ENCODE measurements at regions not wholly inside any gene's neighbourhood (a gene's known extent, or its start where the extent isn't known, plus 50 kb on each side); places are given as distances from the start of the nearest gene placed in this dataset.

DNA sequence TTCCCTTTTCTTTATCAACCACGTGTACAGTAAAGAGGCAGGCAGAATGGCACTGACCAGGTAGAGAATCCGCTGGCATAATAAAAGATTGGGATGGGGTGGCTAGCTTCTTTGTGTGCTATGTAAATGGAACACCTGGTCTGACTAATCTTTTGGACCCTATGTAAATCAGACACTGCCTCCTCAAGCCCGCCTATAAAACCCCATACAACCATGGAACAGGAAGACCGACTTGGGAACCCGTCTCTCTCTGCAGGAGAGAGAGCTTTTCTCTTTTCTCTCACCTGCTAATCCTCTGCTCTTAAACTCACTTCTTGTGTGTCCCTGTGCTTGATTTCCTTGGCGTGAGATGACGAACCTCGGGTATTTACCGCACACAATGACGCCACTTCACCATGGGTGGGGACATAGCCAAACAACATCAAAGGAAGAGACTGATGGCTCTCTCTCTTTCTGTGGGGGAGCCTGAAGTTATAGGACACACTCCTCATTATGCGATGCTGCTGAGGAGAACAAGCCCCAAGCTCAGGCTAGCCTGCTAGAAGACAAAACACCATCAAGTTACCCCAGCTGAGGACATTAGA is 94.2 kb downstream of the ARL5B start:
- no peak overlapping the region for H3K27ac ChIP-seq
- TF ChIP-seq POLR2A (IDR thresholded peaks at IDR 0.05) (no peak), POLR2AphosphoS5 (IDR thresholded peaks at IDR 0.05; ENCODE audit: insufficient read depth in 1 of 2, low read depth in 1 of 2) (no peak)
- TF ChIP-seq, protein P1, sequence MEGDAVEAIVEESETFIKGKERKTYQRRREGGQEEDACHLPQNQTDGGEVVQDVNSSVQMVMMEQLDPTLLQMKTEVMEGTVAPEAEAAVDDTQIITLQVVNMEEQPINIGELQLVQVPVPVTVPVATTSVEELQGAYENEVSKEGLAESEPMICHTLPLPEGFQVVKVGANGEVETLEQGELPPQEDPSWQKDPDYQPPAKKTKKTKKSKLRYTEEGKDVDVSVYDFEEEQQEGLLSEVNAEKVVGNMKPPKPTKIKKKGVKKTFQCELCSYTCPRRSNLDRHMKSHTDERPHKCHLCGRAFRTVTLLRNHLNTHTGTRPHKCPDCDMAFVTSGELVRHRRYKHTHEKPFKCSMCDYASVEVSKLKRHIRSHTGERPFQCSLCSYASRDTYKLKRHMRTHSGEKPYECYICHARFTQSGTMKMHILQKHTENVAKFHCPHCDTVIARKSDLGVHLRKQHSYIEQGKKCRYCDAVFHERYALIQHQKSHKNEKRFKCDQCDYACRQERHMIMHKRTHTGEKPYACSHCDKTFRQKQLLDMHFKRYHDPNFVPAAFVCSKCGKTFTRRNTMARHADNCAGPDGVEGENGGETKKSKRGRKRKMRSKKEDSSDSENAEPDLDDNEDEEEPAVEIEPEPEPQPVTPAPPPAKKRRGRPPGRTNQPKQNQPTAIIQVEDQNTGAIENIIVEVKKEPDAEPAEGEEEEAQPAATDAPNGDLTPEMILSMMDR (IDR thresholded peaks at IDR 0.05), result no peak
- no peak overlapping the region for H3K4me3 ChIP-seq
- intact Hi-C loops (cut with DNase I), result no loop called here
- no peak for DNase-seq (ENCODE audit: extremely low spot score in 2 of 2)
- H3K27me3 ChIP-seq, result no peaks in the 10 kb centered on the region
- no peaks in the 10 kb centered on the region for H3K9me3 ChIP-seq
- no peaks in the 10 kb centered on the region for H3K36me3 ChIP-seq
- H3K4me1 ChIP-seq, result no peaks in the 10 kb centered on the region

- H3K4me3 ChIP-seq, result no peak overlapping the region
- H3K36me3 ChIP-seq, result no peaks in the 10 kb centered on the region
- intact Hi-C loops (cut with DNase I), result no loop called here
- DNase-seq (ENCODE audit: extremely low spot score in 2 of 2), result no peak
- no peaks in the 10 kb centered on the region for H3K27me3 ChIP-seq
- H3K27ac ChIP-seq, result no peak overlapping the region
- H3K4me1 ChIP-seq, result no peaks in the 10 kb centered on the region
- no peaks in the 10 kb centered on the region for H3K9me3 ChIP-seq
- TF ChIP-seq POLR2AphosphoS5 (IDR thresholded peaks at IDR 0.05; ENCODE audit: insufficient read depth in 1 of 2, low read depth in 1 of 2), result no peak
- TF ChIP-seq, protein P1 (IDR thresholded peaks at IDR 0.05), result no peak
- TF ChIP-seq POLR2A (IDR thresholded peaks at IDR 0.05), result no peak
These were observed 100.3 kb downstream of the ARL5B start for GRCh38 chr10:18759575-18759974.

GRCh38 chr10:18760836-18761235 is 101.6 kb downstream of the ARL5B start:
- Histone ChIP-seq H3K4me1 (no peaks in the 10 kb centered on the region), H3K36me3 (no peaks in the 10 kb centered on the region), H3K9me3 (no peaks in the 10 kb centered on the region), H3K4me3 (no peak overlapping the region), H3K27me3 (no peaks in the 10 kb centered on the region), H3K27ac (no peak overlapping the region)
- TF ChIP-seq, protein P1 (IDR thresholded peaks at IDR 0.05), result no peak
- no peak for TF ChIP-seq POLR2AphosphoS5 (IDR thresholded peaks at IDR 0.05; ENCODE audit: insufficient read depth in 1 of 2, low read depth in 1 of 2)
- no peak for DNase-seq (ENCODE audit: extremely low spot score in 2 of 2)
- intact Hi-C loops (cut with DNase I), result no loop called here

DNA sequence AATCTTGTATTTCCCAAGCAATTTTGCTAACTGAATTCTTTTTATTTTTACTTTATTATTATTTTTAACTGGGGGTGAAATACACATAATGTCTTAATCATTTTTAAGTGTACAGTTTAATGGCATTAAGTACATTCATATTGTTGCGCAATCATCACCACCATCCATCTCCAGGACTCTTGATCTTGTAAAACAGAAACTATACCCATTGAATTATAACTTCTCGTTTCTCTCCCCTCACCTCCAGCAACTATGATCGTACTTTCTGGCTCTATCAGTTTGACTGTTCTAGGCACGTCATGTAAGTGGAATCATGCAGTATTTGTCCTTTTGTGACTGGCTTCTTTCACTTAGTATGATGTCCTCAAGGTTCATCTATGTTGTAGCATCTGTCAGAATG is 108.8 kb downstream of the ARL5B start:
- Histone ChIP-seq H3K4me3 (no peak overlapping the region), H3K9me3 (no peaks in the 10 kb centered on the region), H3K27ac (no peak overlapping the region), H3K4me1 (no peaks in the 10 kb centered on the region), H3K27me3 (no peaks in the 10 kb centered on the region), H3K36me3 (no peaks in the 10 kb centered on the region)
- intact Hi-C loops (cut with DNase I), result no loop called here
- no peak for DNase-seq (ENCODE audit: extremely low spot score in 2 of 2)
- TF ChIP-seq, protein P1 (IDR thresholded peaks at IDR 0.05), result no peak
- no peak for TF ChIP-seq POLR2A (IDR thresholded peaks at IDR 0.05)
- TF ChIP-seq POLR2AphosphoS5 (IDR thresholded peaks at IDR 0.05; ENCODE audit: insufficient read depth in 1 of 2, low read depth in 1 of 2), result no peak

- Histone ChIP-seq H3K36me3 (no peaks in the 10 kb centered on the region), H3K9me3 (no peaks in the 10 kb centered on the region), H3K27ac (no peak overlapping the region), H3K4me1 (no peaks in the 10 kb centered on the region), H3K27me3 (no peaks in the 10 kb centered on the region), H3K4me3 (no peak overlapping the region)
- DNase-seq (ENCODE audit: extremely low spot score in 2 of 2), result no peak
- TF ChIP-seq POLR2AphosphoS5 (IDR thresholded peaks at IDR 0.05; ENCODE audit: insufficient read depth in 1 of 2, low read depth in 1 of 2) (no peak), POLR2A (IDR thresholded peaks at IDR 0.05) (no peak)
- TF ChIP-seq, protein P1 (IDR thresholded peaks at IDR 0.05), result no peak
- intact Hi-C loops (cut with DNase I), result no loop called here
These were observed 113.9 kb downstream of the ARL5B start for GRCh38 chr10:18773180-18773579.
